Rectal smooth muscle tissue (tissue), 1 donor: ENCODE measurements at regions not wholly inside any gene's neighbourhood (a gene's known extent, or its start where the extent isn't known, plus 50 kb on each side); places are given as distances from the start of the nearest gene placed in this dataset.
"Not testable (repeated sequence)": the region's sequence is repeated elsewhere in the genome, so short reads cannot be mapped to it uniquely, and the experiment has no call there.

Source experiments
- H3K27ac ChIP-seq: one replicate; pipeline ENCODE4 v1.7.0; 2013; ENCODE audit warnings: low read depth, low read length, inconsistent platforms
- H3K27me3 ChIP-seq: one replicate; pipeline ENCODE4 v1.7.0; 2013; ENCODE audit warnings: low read length; ENCODE audit not compliant: control insufficient read depth, insufficient read depth
- H3K36me3 ChIP-seq: one replicate; pipeline ENCODE4 v1.7.0; 2013; ENCODE audit warnings: low read length; ENCODE audit not compliant: control insufficient read depth, insufficient read depth
- H3K4me1 ChIP-seq: one replicate; pipeline ENCODE4 v1.7.0; 2013; ENCODE audit warnings: low read length; ENCODE audit not compliant: control insufficient read depth, insufficient read depth
- H3K4me3 ChIP-seq: one replicate; pipeline ENCODE4 v1.7.0; 2013; ENCODE audit warnings: low read length
- H3K9ac ChIP-seq: one replicate; pipeline ENCODE4 v1.7.0; 2013; ENCODE audit warnings: low read length

GRCh38 chr6:102911571-102911970 is 1518.1 kb downstream of the GRIK2 start:
- no peak overlapping the region for H3K4me3 ChIP-seq
- no peak overlapping the region for H3K9ac ChIP-seq
- H3K4me1 ChIP-seq: no peaks in the 10 kb centered on the region
- no peak overlapping the region for H3K27ac ChIP-seq
- H3K36me3 ChIP-seq: no peaks in the 10 kb centered on the region
- no peaks in the 10 kb centered on the region for H3K27me3 ChIP-seq

- not testable (repeated sequence) for H3K27me3 ChIP-seq, H3K27ac ChIP-seq, H3K9ac ChIP-seq, H3K4me1 ChIP-seq, H3K36me3 ChIP-seq, H3K4me3 ChIP-seq
Observed at GRCh38 chr6:102910701-102911139, 1517.2 kb downstream of the GRIK2 start.

- Histone ChIP-seq H3K27me3 (no peaks in the 10 kb centered on the region), H3K9ac (no peak overlapping the region), H3K4me1 (no peaks in the 10 kb centered on the region), H3K27ac (no peak overlapping the region), H3K4me3 (no peak overlapping the region), H3K36me3 (no peaks in the 10 kb centered on the region)
Observed at GRCh38 chr6:102907181-102907580, 1513.7 kb downstream of the GRIK2 start.

- H3K4me1 ChIP-seq: no peaks in the 10 kb centered on the region
- H3K27me3 ChIP-seq: no peaks in the 10 kb centered on the region
- no peak overlapping the region for H3K27ac ChIP-seq
- H3K36me3 ChIP-seq: no peaks in the 10 kb centered on the region
- H3K9ac ChIP-seq: no peak overlapping the region
- H3K4me3 ChIP-seq: no peak overlapping the region
Observed at GRCh38 chr6:102902471-102902870, 1509.0 kb downstream of the GRIK2 start.

- no peaks in the 10 kb centered on the region for H3K4me1 ChIP-seq
- no peak overlapping the region for H3K4me3 ChIP-seq
- H3K27me3 ChIP-seq: no peaks in the 10 kb centered on the region
- no peaks in the 10 kb centered on the region for H3K36me3 ChIP-seq
- H3K9ac ChIP-seq: no peak overlapping the region
- no peak overlapping the region for H3K27ac ChIP-seq
Observed at GRCh38 chr6:102895683-102896082, 1502.2 kb downstream of the GRIK2 start.

GRCh38 chr6:102885165-102885564 is 1491.7 kb downstream of the GRIK2 start:
- H3K4me3 ChIP-seq: no peak overlapping the region
- no peak overlapping the region for H3K27ac ChIP-seq
- no peaks in the 10 kb centered on the region for H3K4me1 ChIP-seq
- H3K9ac ChIP-seq: no peak overlapping the region
- no peaks in the 10 kb centered on the region for H3K27me3 ChIP-seq
- no peaks in the 10 kb centered on the region for H3K36me3 ChIP-seq

GRCh38 chr6:102853249-102853955 is 1459.9 kb downstream of the GRIK2 start:
- Histone ChIP-seq H3K27me3 (no peaks in the 10 kb centered on the region), H3K4me3 (no peak overlapping the region), H3K27ac (no peak overlapping the region), H3K9ac (no peak overlapping the region), H3K4me1 (no peaks in the 10 kb centered on the region), H3K36me3 (no peaks in the 10 kb centered on the region)

- no peak overlapping the region for H3K9ac ChIP-seq
- H3K4me1 ChIP-seq: no peaks in the 10 kb centered on the region
- no peak overlapping the region for H3K27ac ChIP-seq
- no peak overlapping the region for H3K4me3 ChIP-seq
- H3K27me3 ChIP-seq: no peaks in the 10 kb centered on the region
- H3K36me3 ChIP-seq: no peaks in the 10 kb centered on the region
Observed at GRCh38 chr6:102848796-102849195, 1455.3 kb downstream of the GRIK2 start.

GRCh38 chr6:102848210-102848609 is 1454.7 kb downstream of the GRIK2 start:
- Histone ChIP-seq H3K36me3 (no peaks in the 10 kb centered on the region), H3K27me3 (no peaks in the 10 kb centered on the region), H3K27ac (no peak overlapping the region), H3K4me1 (no peaks in the 10 kb centered on the region), H3K9ac (no peak overlapping the region), H3K4me3 (no peak overlapping the region)

GRCh38 chr6:102841060-102841459 is 1447.6 kb downstream of the GRIK2 start:
- Histone ChIP-seq H3K36me3 (no peaks in the 10 kb centered on the region), H3K27ac (no peak overlapping the region), H3K9ac (no peak overlapping the region), H3K4me1 (no peaks in the 10 kb centered on the region), H3K4me3 (no peak overlapping the region), H3K27me3 (no peaks in the 10 kb centered on the region)

GRCh38 chr6:102832021-102832420 is 1438.5 kb downstream of the GRIK2 start:
- Histone ChIP-seq H3K9ac (no peak overlapping the region), H3K27ac (no peak overlapping the region), H3K4me1 (no peaks in the 10 kb centered on the region), H3K27me3 (no peaks in the 10 kb centered on the region), H3K36me3 (no peaks in the 10 kb centered on the region), H3K4me3 (no peak overlapping the region)

GRCh38 chr6:102820098-102820497 is 1426.6 kb downstream of the GRIK2 start:
- Histone ChIP-seq H3K9ac (no peak overlapping the region), H3K4me1 (no peaks in the 10 kb centered on the region), H3K27me3 (no peaks in the 10 kb centered on the region), H3K27ac (no peak overlapping the region), H3K36me3 (no peaks in the 10 kb centered on the region), H3K4me3 (no peak overlapping the region)

- Histone ChIP-seq H3K36me3 (no peaks in the 10 kb centered on the region), H3K4me1 (no peaks in the 10 kb centered on the region), H3K27me3 (no peaks in the 10 kb centered on the region), H3K9ac (no peak overlapping the region), H3K27ac (no peak overlapping the region), H3K4me3 (no peak overlapping the region)
Observed at GRCh38 chr6:102815207-102815606, 1421.7 kb downstream of the GRIK2 start.
